Spleen (tissue), 11 donors: ENCODE measurements at regions not wholly inside any gene's neighbourhood (a gene's known extent, or its start where the extent isn't known, plus 50 kb on each side); places are given as distances from the start of the nearest gene placed in this dataset.
"Not testable (repeated sequence)": the region's sequence is repeated elsewhere in the genome, so short reads cannot be mapped to it uniquely, and the experiment has no call there.

Experiments
- DNase-seq: peaks from one replicate; pipeline ENCODE4 v3.0.0-alpha.2; 2020
- H3K27ac ChIP-seq, 8 donors: fragments of 200-600 bp; sonication (generic) in 7 of 8; 1 replicate in 4 of 8; 2 replicates in 4 of 8; pipeline versions ENCODE4 v1.5.0 to v1.8.0; 2016 to 2021; ENCODE audit warnings: inconsistent platforms in 4 of 8, mild to moderate bottlenecking in 4 of 8, moderate library complexity in 1 of 8
- H3K27me3 ChIP-seq, 7 donors: fragments of 200-600 bp; sonication (generic) in 6 of 7; replicated peaks in 1 of 7; 1 replicate in 4 of 7; 2 replicates in 3 of 7; pipeline versions ENCODE4 v1.5.0 to v1.8.0; 2016 to 2021; ENCODE audit warnings: inconsistent platforms in 3 of 7, mild to moderate bottlenecking in 1 of 7
- H3K36me3 ChIP-seq, 6 donors: fragments of 200-600 bp; sonication (generic) in 5 of 6; 1 replicate in 4 of 6; 2 replicates in 2 of 6; pipeline versions ENCODE4 v1.5.0 to v1.8.0; 2016 to 2021; ENCODE audit warnings: inconsistent platforms in 2 of 6
- H3K4me1 ChIP-seq, 6 donors: fragments of 200-600 bp; sonication (generic) in 5 of 6; 1 replicate in 3 of 6; 2 replicates in 3 of 6; pipeline versions ENCODE4 v1.5.0 to v1.8.0; 2016 to 2021; ENCODE audit warnings: inconsistent platforms in 3 of 6
- H3K4me3 ChIP-seq, 8 donors: fragments of 200-600 bp; sonication (generic) in 7 of 8; 1 replicate in 4 of 8; 2 replicates in 4 of 8; pipeline versions ENCODE4 v1.5.0 to v1.8.0; 2016 to 2021; ENCODE audit warnings: inconsistent platforms in 4 of 8, mild to moderate bottlenecking in 4 of 8, moderate library complexity in 2 of 8
- H3K9me3 ChIP-seq, 8 donors: fragments of 200-600 bp; sonication (generic) in 7 of 8; 1 replicate in 4 of 8; 2 replicates in 4 of 8; pipeline versions ENCODE4 v1.5.0 to v1.8.0; 2016 to 2021; ENCODE audit warnings: inconsistent platforms in 4 of 8
- CTCF ChIP-seq, 11 experiments: fragments of 200-600 bp in 7 of 11; fragments of 450-650 bp in 4 of 11; sonication (generic) in 4 of 11; IDR thresholded peaks in 8 of 11; conservative IDR thresholded peaks in 3 of 11; 1 replicate in 7 of 11; 2 replicates in 4 of 11; pipeline versions ENCODE4 v1.4.0 to v1.8.0; 2016 to 2021; ENCODE audit warnings: antibody characterized with exemption in 11 of 11, inconsistent platforms in 4 of 11, mild to moderate bottlenecking in 1 of 11
- POLR2A ChIP-seq, 3 donors: fragments of 450-650 bp; IDR thresholded peaks; one replicate each; pipeline ENCODE4 v1.5.1; 2017; ENCODE audit warnings: antibody characterized with exemption in 3 of 3, mild to moderate bottlenecking in 1 of 3
- POLR2AphosphoS5 ChIP-seq, 3 donors: sonication (generic); formaldehyde crosslinking; IDR thresholded peaks; one replicate each; pipeline ENCODE4 v1.5.1; 2017; ENCODE audit warnings: antibody characterized with exemption in 3 of 3
- WGBS, 5 donors: extraction: QIAGEN DNeasy Blood & Tissue Kit in 3 of 5; methylation state at CpG; one replicate each; pipeline versions ENCODE4 v1.1.5 to v1.1.7; 2013 to 2018; 5-methylcytosine and 5-hydroxymethylcytosine counted together
- intact Hi-C: fragments of 100-400 bp; cut with DNase I; formaldehyde crosslinking; loops from one replicate; pipeline ENCODE4 v1.15.0; 2023; ENCODE audit warnings: low total_unique reads
- donor health status: healthy with polysubstance abuse.
- donor health status: DM: no; HTN: no; CAD: no; lungs with moderate emphysema.
- donor health status: DM: no; HTN: no; CAD: no.
- donor health status: Bipolar disorder and iron deficiency.
- donor health status: healthy.
- donor health status: DM: no; HTN: no; CAD: no.
- donor health status: DM: yes; HTN: yes; CAD: no.

DNA sequence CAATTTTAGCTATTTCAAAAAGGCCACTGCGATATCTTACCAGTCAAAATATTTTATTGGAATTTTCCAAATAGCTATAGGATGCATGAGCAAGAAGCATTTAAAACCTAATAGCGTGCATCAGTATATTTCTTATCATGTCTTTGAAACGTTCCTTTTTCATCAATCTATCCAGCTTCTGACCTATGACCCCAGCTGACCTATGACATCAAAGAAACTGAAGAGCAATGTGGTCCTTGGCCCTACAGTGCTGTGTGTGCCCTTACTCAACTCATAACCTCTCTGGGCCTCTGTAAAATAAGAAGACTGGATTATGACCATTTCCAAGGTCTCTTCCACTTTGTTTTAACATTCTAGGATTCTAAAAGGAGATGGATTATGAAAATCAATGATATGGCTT lies 118.2 kb downstream of the ZNF22 start:
- intact Hi-C loops, result no loop called here
- Histone ChIP-seq H3K36me3 (no peaks in the 10 kb centered on the region), H3K27me3 (no peaks in the 10 kb centered on the region), H3K27ac (no peak overlapping the region), H3K4me3 (no peak overlapping the region), H3K4me1 (no peaks in the 10 kb centered on the region), H3K9me3 (no peaks in the 10 kb centered on the region)
- no peak for DNase-seq
- TF ChIP-seq POLR2AphosphoS5 (IDR thresholded peaks at IDR 0.05) (no peak), CTCF (IDR thresholded peaks at IDR 0.05 in 8 of 11, conservative IDR thresholded peaks at IDR 0.05 in 3 of 11) (no peak), POLR2A (IDR thresholded peaks at IDR 0.05) (no peak)
- 54 to 77% (median 66%) methylated on average over 3 of the region's 3 CpGs for WGBS, 5 donors

DNA sequence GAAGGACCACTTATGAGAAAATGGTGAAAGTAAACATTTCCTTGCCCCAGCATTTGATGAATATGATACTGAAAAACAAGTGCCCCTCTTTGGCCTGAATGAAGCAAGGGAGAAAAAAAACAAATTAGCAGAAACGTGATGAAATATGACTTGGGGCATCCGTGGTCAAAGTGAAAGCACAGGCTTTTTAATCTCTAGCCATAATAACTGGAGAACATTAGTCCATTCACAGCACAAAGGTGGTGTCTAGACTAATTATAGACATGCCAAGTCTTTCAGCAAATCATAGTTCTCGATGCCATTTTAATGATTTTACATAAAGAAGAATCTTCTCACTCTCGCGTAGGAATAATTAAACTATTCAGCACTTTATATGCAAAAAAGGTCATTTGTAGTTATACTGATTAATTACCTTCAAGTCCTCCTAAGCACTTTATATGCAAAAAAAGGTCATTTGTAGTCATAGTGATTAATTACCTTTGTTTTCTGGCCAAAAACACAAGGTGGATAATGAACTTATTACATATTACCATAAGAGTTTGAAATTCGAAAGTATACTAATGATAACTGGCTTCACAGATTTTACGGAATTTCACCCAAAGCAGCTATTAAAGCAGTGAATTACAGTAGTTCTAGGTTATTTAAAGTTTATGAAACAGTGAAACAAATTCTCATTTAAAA lies 121.6 kb downstream of the ZNF22 start:
- H3K27me3 ChIP-seq, H3K36me3 ChIP-seq, DNase-seq, H3K4me1 ChIP-seq, H3K4me3 ChIP-seq, H3K27ac ChIP-seq, H3K9me3 ChIP-seq, intact Hi-C loops: not testable (repeated sequence)
- WGBS, 5 donors, result 69 to 93% (median 90%) methylated on average over 5 to 7 of the region's 7 CpGs

- Histone ChIP-seq H3K27ac (no peak overlapping the region), H3K4me1 (no peaks in the 10 kb centered on the region), H3K4me3 (peak overlapping the region in 2 of 8 donors; percentile 8 to 23), H3K9me3 (no peaks in the 10 kb centered on the region), H3K27me3 (peaks cover 0 to 1% (median 0%) of the 10 kb centered on the region in 7 donors), H3K36me3 (no peaks in the 10 kb centered on the region)
- no peak for TF ChIP-seq CTCF (IDR thresholded peaks at IDR 0.05 in 8 of 11, conservative IDR thresholded peaks at IDR 0.05 in 3 of 11)
- TF ChIP-seq POLR2A (IDR thresholded peaks at IDR 0.05), result no peak
- no peak for TF ChIP-seq POLR2AphosphoS5 (IDR thresholded peaks at IDR 0.05)
- DNase-seq, result no peak
- 34 to 49% (median 47%) methylated on average over 12 of the region's 12 CpGs for WGBS, 5 donors
- intact Hi-C loops, result no loop called here
Measured at GRCh38 chr10:45135443-45136198, 134.9 kb downstream of the ZNF22 start.

DNA sequence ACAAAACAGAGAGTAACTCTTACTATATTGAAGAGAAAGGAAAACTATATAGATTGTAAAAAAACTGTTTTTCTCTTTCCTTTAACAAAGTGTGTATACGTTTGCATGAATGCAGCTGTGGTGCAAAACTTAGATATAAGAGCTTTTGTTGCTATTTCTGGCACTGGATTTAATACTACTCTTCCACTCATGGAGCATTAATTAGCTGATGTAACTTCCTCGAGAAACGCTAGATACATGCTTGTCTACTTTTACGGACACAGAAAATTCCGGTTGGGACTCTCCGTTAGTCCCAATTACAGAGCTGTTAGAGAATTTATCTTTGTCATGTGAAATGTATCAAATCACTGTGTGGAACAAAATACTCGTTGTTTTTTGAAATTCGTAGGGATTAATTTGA lies 135.5 kb downstream of the ZNF22 start:
- Histone ChIP-seq H3K4me1 (no peaks in the 10 kb centered on the region), H3K27me3 (peaks cover 0 to 7% (median 0%) of the 10 kb centered on the region in 7 donors), H3K4me3 (peak overlapping the region in 1 of 8 donors; percentile 8), H3K36me3 (no peaks in the 10 kb centered on the region), H3K9me3 (no peaks in the 10 kb centered on the region), H3K27ac (peak overlapping the region in 1 of 8 donors; percentile 0)
- intact Hi-C loops, result no loop called here
- DNase-seq, result no peak
- TF ChIP-seq CTCF (IDR thresholded peaks at IDR 0.05 in 8 of 11, conservative IDR thresholded peaks at IDR 0.05 in 3 of 11), result no peak
- TF ChIP-seq POLR2A (IDR thresholded peaks at IDR 0.05), result no peak
- no peak for TF ChIP-seq POLR2AphosphoS5 (IDR thresholded peaks at IDR 0.05)
- 48 to 73% (median 57%) methylated on average over 8 of the region's 8 CpGs for WGBS, 5 donors
